RWPE2 (cell line): ENCODE measurements at regions not wholly inside any gene's neighbourhood (a gene's known extent, or its start where the extent isn't known, plus 50 kb on each side); places are given as distances from the start of the nearest gene placed in this dataset.

ENCODE experiments used
- ATAC-seq: fragments of 200-7000 bp; cut with Tn5 transposase; 3 replicates; pipeline ENCODE4 v1.9.1; 2021; ENCODE audit warnings: low read depth
- DNase-seq: peaks from one replicate; pipeline ENCODE4 v3.0.0-alpha.2; 2020; ENCODE audit warnings: low spot score
- H3K27ac ChIP-seq: fragments of 450-650 bp; 2 replicates; pipeline ENCODE4 v1.5.1; 2017; ENCODE audit warnings: mild to moderate bottlenecking; ENCODE audit not compliant: poor library complexity, severe bottlenecking
- H3K27me3 ChIP-seq: fragments of 250-450 bp; sonication (Bioruptor Pico); 2 replicates; pipeline ENCODE4 v1.5.1; 2021; ENCODE audit warnings: mild to moderate bottlenecking, moderate library complexity; ENCODE audit not compliant: insufficient read depth, poor library complexity, severe bottlenecking
- H3K36me3 ChIP-seq: fragments of 250-450 bp; sonication (Bioruptor Pico); 2 replicates; pipeline ENCODE4 v1.5.1; 2020; ENCODE audit warnings: low read depth, mild to moderate bottlenecking, moderate library complexity
- H3K4me1 ChIP-seq: fragments of 250-450 bp; sonication (Bioruptor Pico); 2 replicates; pipeline ENCODE4 v1.5.1; 2021; ENCODE audit warnings: mild to moderate bottlenecking, moderate library complexity; ENCODE audit not compliant: insufficient read depth, poor library complexity, severe bottlenecking
- H3K4me3 ChIP-seq: fragments of 250-450 bp; sonication (Bioruptor Pico); 2 replicates; pipeline ENCODE4 v1.5.1; 2021; ENCODE audit warnings: mild to moderate bottlenecking, moderate library complexity; ENCODE audit not compliant: severe bottlenecking
- H3K9me3 ChIP-seq: fragments of 250-450 bp; sonication (Bioruptor Pico); 2 replicates; pipeline ENCODE4 v1.5.1; 2021; ENCODE audit warnings: mild to moderate bottlenecking, moderate library complexity; ENCODE audit not compliant: severe bottlenecking
- CTCF ChIP-seq: fragments of 450-650 bp; IDR thresholded peaks from one replicate; pipeline ENCODE4 v1.5.1; 2017; ENCODE audit warnings: mild to moderate bottlenecking, moderate library complexity; ENCODE audit not compliant: poor library complexity, severe bottlenecking

GRCh38 chr2:105610576-105611332, 134.0 kb upstream of the NCK2 start:
- Histone ChIP-seq H3K4me1 (no peaks in the 10 kb centered on the region), H3K27ac (no peak overlapping the region), H3K36me3 (no peaks in the 10 kb centered on the region), H3K27me3 (no peaks in the 10 kb centered on the region), H3K9me3 (no peaks in the 10 kb centered on the region), H3K4me3 (no peak overlapping the region)
- TF ChIP-seq CTCF: no peak
- ATAC-seq (peak; percentile 36; the same call in 1 of the 3 replicates), DNase-seq (no peak)

- Histone ChIP-seq H3K9me3 (no peaks in the 10 kb centered on the region), H3K4me3 (no peak overlapping the region), H3K27ac (no peak overlapping the region), H3K4me1 (no peaks in the 10 kb centered on the region), H3K36me3 (no peaks in the 10 kb centered on the region), H3K27me3 (no peaks in the 10 kb centered on the region)
- ATAC-seq: no peak
- no peak for TF ChIP-seq CTCF
- no peak for DNase-seq
These were observed 134.8 kb upstream of the NCK2 start for GRCh38 chr2:105609746-105610402.

GRCh38 chr2:105607920-105608504, 136.7 kb upstream of the NCK2 start:
- Histone ChIP-seq H3K27ac (no peak overlapping the region), H3K27me3 (no peaks in the 10 kb centered on the region), H3K9me3 (no peaks in the 10 kb centered on the region), H3K4me1 (no peaks in the 10 kb centered on the region), H3K36me3 (no peaks in the 10 kb centered on the region), H3K4me3 (no peak overlapping the region)
- DNase-seq (no peak), ATAC-seq (no peak)
- TF ChIP-seq CTCF: no peak

- ATAC-seq: no peak
- no peaks in the 10 kb centered on the region for H3K4me1 ChIP-seq
- H3K27me3 ChIP-seq: no peaks in the 10 kb centered on the region
- no peak for DNase-seq
- no peak overlapping the region for H3K27ac ChIP-seq
- no peak for TF ChIP-seq CTCF
- no peaks in the 10 kb centered on the region for H3K9me3 ChIP-seq
- H3K4me3 ChIP-seq: no peak overlapping the region
- H3K36me3 ChIP-seq: no peaks in the 10 kb centered on the region
These were observed 138.6 kb upstream of the NCK2 start for GRCh38 chr2:105606081-105606480.

- no peaks in the 10 kb centered on the region for H3K4me1 ChIP-seq
These were observed 139.8 kb upstream of the NCK2 start for GRCh38 chr2:105604938-105605337.

More at GRCh38 chr2:105604938-105605337, 139.8 kb upstream of the NCK2 start:
- TF ChIP-seq CTCF: no peak
- Histone ChIP-seq H3K27ac (no peak overlapping the region), H3K4me3 (no peak overlapping the region), H3K9me3 (no peaks in the 10 kb centered on the region), H3K36me3 (no peaks in the 10 kb centered on the region), H3K27me3 (no peaks in the 10 kb centered on the region)
- no peak for ATAC-seq
- DNase-seq: no peak
